HepG2 (cell line): ENCODE measurements at regions not wholly inside any gene's neighbourhood (a gene's known extent, or its start where the extent isn't known, plus 50 kb on each side); places are given as distances from the start of the nearest gene placed in this dataset.

Source experiments
- ATAC-seq: fragments of 200-7000 bp; cut with Tn5 transposase; 3 replicates; pipeline ENCODE4 v1.9.1; 2020; ENCODE audit warnings: mild to moderate bottlenecking, moderate library complexity
- BruUV-seq: library from RNA; stranded (reverse); fragments of 400-500 nt; replicated peaks from 2 replicates; lab custom pipeline; 2021; lab: Mats Ljungman, UMichigan
- CTCF ChIA-PET: fragments of 300-600 bp; formaldehyde crosslinking; extraction: SDS; loops from one replicate; lab custom pipeline; 2021; ENCODE audit warnings: low total read pairs, inconsistent platforms, low intra/inter-chr PET ratio; lab: Yijun Ruan, JAX
- POLR2A ChIA-PET: fragments of 350-600 bp; sonication (Branson Sonifier 250); formaldehyde crosslinking; loops from one replicate; lab custom pipeline; 2020; ENCODE audit warnings: antibody characterized with exemption, inconsistent platforms; lab: Yijun Ruan, JAX
- DNase-seq: peaks from one replicate; pipeline ENCODE4 v3.0.0-alpha.2; 2015; ENCODE audit warnings: low spot score
- FAIRE-seq: peaks from 3 replicates; lab custom pipeline; 2011; peaks lifted over from hg19 to GRCh38; lab: Jason Lieb, UNC
- H2AFZ ChIP-seq: one replicate; pipeline ENCODE4 v1.6.1; 2011; ENCODE audit warnings: low read length, inconsistent platforms
- H3K27ac ChIP-seq: fragments of 300-600 bp; 3 replicates; pipeline ENCODE4 v1.8.0; 2011; ENCODE audit warnings: mixed run types, mild to moderate bottlenecking, mixed read lengths, low read length, inconsistent platforms; ENCODE audit not compliant: insufficient read depth; ENCODE audit errors: extremely low read length
- H3K27me3 ChIP-seq, 2 experiments: fragments of 200-600 bp in 1 of 2; 2 replicates in 1 of 2; 3 replicates in 1 of 2; pipeline versions ENCODE4 v1.6.0 to v1.8.0; 2011; ENCODE audit warnings: low read length in 2 of 2, mild to moderate bottlenecking in 2 of 2, moderate library complexity in 2 of 2, inconsistent platforms in 1 of 2; ENCODE audit not compliant: insufficient read depth in 2 of 2, control insufficient read depth in 1 of 2
- H3K36me3 ChIP-seq, 2 experiments: fragments of 200-600 bp in 1 of 2; replicated peaks in 1 of 2; 2 replicates in 1 of 2; 3 replicates in 1 of 2; pipeline versions ENCODE4 v1.5.1 to v1.8.0; 2011; ENCODE audit warnings: low read length in 2 of 2, inconsistent platforms in 1 of 2; ENCODE audit not compliant: insufficient read depth in 2 of 2, control insufficient read depth in 1 of 2
- H3K4me1 ChIP-seq: 2 replicates; pipeline ENCODE4 v1.5.1; 2012; ENCODE audit warnings: low read length, inconsistent platforms; ENCODE audit not compliant: insufficient read depth
- H3K4me2 ChIP-seq: 2 replicates; pipeline ENCODE4 v1.6.0; 2011; ENCODE audit warnings: low read depth, low read length, inconsistent platforms
- H3K4me3 ChIP-seq, 3 experiments: fragments of 200-600 bp in 1 of 3; sonication (generic), shearing (Covaris generic) in 1 of 3; replicated peaks in 1 of 3; 2 replicates each; pipeline ENCODE4 v1.5.1; 2011 to 2016; ENCODE audit warnings: low read length in 3 of 3, inconsistent platforms in 2 of 3, low read depth in 2 of 3, mild to moderate bottlenecking in 2 of 3, control low read depth in 1 of 3, mixed read lengths in 1 of 3; ENCODE audit not compliant: insufficient read depth in 1 of 3
- H3K79me2 ChIP-seq: one replicate; pipeline ENCODE4 v1.6.1; 2011; ENCODE audit warnings: low read length, inconsistent platforms; ENCODE audit not compliant: insufficient read depth
- H3K9ac ChIP-seq: 2 replicates; pipeline ENCODE4 v1.6.0; 2011; ENCODE audit warnings: mild to moderate bottlenecking, low read depth, low read length, inconsistent platforms; ENCODE audit not compliant: insufficient read depth
- H3K9me3 ChIP-seq: 2 replicates; pipeline ENCODE4 v1.5.1; 2012; ENCODE audit warnings: mild to moderate bottlenecking, low read length
- H4K20me1 ChIP-seq: 2 replicates; pipeline ENCODE4 v1.6.0; 2011; ENCODE audit warnings: inconsistent platforms, mild to moderate bottlenecking, low read length, moderate library complexity; ENCODE audit not compliant: insufficient read depth
- ATAD3A ChIP-seq: sonication (generic); formaldehyde crosslinking; IDR thresholded peaks from 2 replicates; pipeline ENCODE4 v1.4.0; 2020; ENCODE audit warnings: missing genetic modification reagents
- KLF12 ChIP-seq: sonication (generic); formaldehyde crosslinking; IDR thresholded peaks from 2 replicates; pipeline ENCODE4 v1.4.0; 2020; ENCODE audit warnings: missing genetic modification reagents, borderline replicate concordance
- RNF2 ChIP-seq: fragments of 450-650 bp; conservative IDR thresholded peaks from 2 replicates; pipeline ENCODE4 v1.6.1; 2016; ENCODE audit warnings: low read depth
- TARDBP ChIP-seq: sonication (generic); formaldehyde crosslinking; IDR thresholded peaks from 2 replicates; pipeline ENCODE4 v1.8.0; 2022; ENCODE audit warnings: mild to moderate bottlenecking, missing genetic modification reagents
- TBL1XR1 ChIP-seq: fragments of 150-350 bp; IDR thresholded peaks from 2 replicates; pipeline ENCODE4 v1.6.1; 2014; ENCODE audit warnings: borderline replicate concordance, low read length; ENCODE audit not compliant: partially characterized antibody
- YY1 ChIP-seq: IDR thresholded peaks from 2 replicates; pipeline ENCODE4 v1.6.1; 2011; ENCODE audit warnings: low read length, low read depth, moderate library complexity, mild to moderate bottlenecking; ENCODE audit not compliant: insufficient read depth, insufficient replicate concordance
- ZFP37 ChIP-seq: sonication (generic); formaldehyde crosslinking; IDR thresholded peaks from 2 replicates; pipeline ENCODE4 v1.4.0; 2020; ENCODE audit warnings: missing genetic modification reagents, borderline replicate concordance
- ZNF20 ChIP-seq: sonication (generic); formaldehyde crosslinking; IDR thresholded peaks from 2 replicates; pipeline ENCODE4 v1.4.0; 2020; ENCODE audit warnings: mild to moderate bottlenecking, moderate library complexity, missing genetic modification reagents
- ZNF225 ChIP-seq: sonication (generic); formaldehyde crosslinking; IDR thresholded peaks from 2 replicates; pipeline ENCODE4 v1.4.0; 2020; ENCODE audit warnings: mild to moderate bottlenecking, missing genetic modification reagents
- ZNF282 ChIP-seq: fragments of 450-650 bp; IDR thresholded peaks from 2 replicates; pipeline ENCODE4 v1.6.1; 2018; ENCODE audit not compliant: partially characterized antibody
- ZNF3 ChIP-seq: IDR thresholded peaks from 2 replicates; pipeline ENCODE4 v1.7.0; 2017; ENCODE audit warnings: inconsistent platforms
- ZNF496 ChIP-seq: sonication (generic); formaldehyde crosslinking; IDR thresholded peaks from 2 replicates; pipeline ENCODE4 v1.8.1; 2023; ENCODE audit warnings: mild to moderate bottlenecking, moderate library complexity, missing genetic modification reagents; ENCODE audit not compliant: insufficient replicate concordance
- ZNF691 ChIP-seq: sonication (generic); formaldehyde crosslinking; IDR thresholded peaks from 2 replicates; pipeline ENCODE4 v1.4.0; 2020; ENCODE audit warnings: missing genetic modification reagents, low read depth, mild to moderate bottlenecking, borderline replicate concordance
- ZNF772 ChIP-seq: sonication (generic); formaldehyde crosslinking; IDR thresholded peaks from 2 replicates; pipeline ENCODE4 v1.5.0; 2020; ENCODE audit warnings: mild to moderate bottlenecking, missing genetic modification reagents
- WGBS: methylation state at CpG from one replicate; pipeline ENCODE4 v1.1.6; 2017; ENCODE audit warnings: low lambda C conversion rate; 5-methylcytosine and 5-hydroxymethylcytosine counted together
- in situ Hi-C: cut with HindIII; loops from 2 replicates; pipeline ENCODE4 v1.10.0; 2017; ENCODE audit warnings: low pct_unique_long_range_greater_than_20kb; ENCODE audit not compliant: extremely low pct_ligation_motif_present
- intact Hi-C: fragments of 100-400 bp; cut with micrococcal nuclease; formaldehyde crosslinking; loops from one replicate; pipeline ENCODE4 v1.10.0; 2022; ENCODE audit not compliant: unreplicated experiment

DNA sequence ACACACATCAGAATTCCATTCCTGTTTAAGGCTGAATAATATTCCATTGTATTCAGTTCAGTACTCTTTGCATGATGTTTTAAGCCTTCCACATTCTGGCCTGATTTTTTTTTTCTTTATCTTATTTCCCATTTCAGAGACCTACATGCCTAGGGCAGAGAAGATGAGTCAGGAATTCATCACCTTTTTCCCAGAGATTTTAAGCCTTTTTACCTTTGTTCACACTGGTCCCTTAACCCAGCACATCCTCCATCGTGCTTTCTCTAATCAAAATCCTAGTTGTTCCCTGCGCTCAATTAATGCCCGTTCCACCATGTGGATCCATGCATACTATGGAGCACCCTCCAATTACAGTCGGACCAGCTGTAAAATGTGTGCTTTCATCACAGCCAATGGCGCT is 245.1 kb downstream of the DHX15 start:
- 18% methylated on average over 5 of the region's 5 CpGs for WGBS
- Histone ChIP-seq H3K9me3 (no peaks in the 10 kb centered on the region), H3K4me1 (no peaks in the 10 kb centered on the region), H3K9ac (no peak overlapping the region), H4K20me1 (no peaks in the 10 kb centered on the region), H3K4me3 (no peak overlapping the region), H3K4me2 (no peak overlapping the region), H3K36me3 (no peaks in the 10 kb centered on the region), H3K79me2 (no peaks in the 10 kb centered on the region), H3K27ac (no peak overlapping the region), H2AFZ (no peak overlapping the region), H3K27me3 (no peaks in the 10 kb centered on the region; a peak in 1 of 5 replicates)
- TF ChIP-seq TARDBP (CRISPR knock-in tag), result no peak
- TF ChIP-seq ZNF20 (CRISPR knock-in tag), result no peak
- TF ChIP-seq ZNF3 (CRISPR knock-in tag), result no peak
- TF ChIP-seq ZNF225 (CRISPR knock-in tag), result no peak
- TF ChIP-seq ZNF496, result no peak
- TF ChIP-seq ZNF691 (CRISPR knock-in tag), result no peak
- TF ChIP-seq RNF2, result no peak
- no peak for TF ChIP-seq ZFP37 (CRISPR knock-in tag)
- TF ChIP-seq TBL1XR1, result no peak
- TF ChIP-seq ZNF282, result no peak
- TF ChIP-seq YY1, result no peak
- TF ChIP-seq ATAD3A (CRISPR knock-in tag), result no peak
- TF ChIP-seq KLF12 (CRISPR knock-in tag), result no peak
- TF ChIP-seq ZNF772 (CRISPR knock-in tag), result no peak
- no peak for DNase-seq
- intact Hi-C loops, result no loop called here
- CTCF ChIA-PET, result no interaction called here
- in situ Hi-C loops, result no loop called here
- no peak for FAIRE-seq
- no peak for ATAC-seq
- POLR2A ChIA-PET, result no interaction called here
- no TSS peak for BruUV-seq
